HG02798 (cell line): ENCODE measurements at regions not wholly inside any gene's neighbourhood (a gene's known extent, or its start where the extent isn't known, plus 50 kb on each side); places are given as distances from the start of the nearest gene placed in this dataset.

ENCODE experiments used
- ATAC-seq: cut with Tn5 transposase; IDR thresholded peaks from one replicate; pipeline ENCODE4 v1.9.1; 2021; ENCODE audit warnings: mild to moderate bottlenecking; ENCODE audit not compliant: unreplicated experiment, poor library complexity

GRCh38 chr10:130479926-130480325 is 343.7 kb downstream of the GLRX3 start:
- ATAC-seq = no peak

DNA sequence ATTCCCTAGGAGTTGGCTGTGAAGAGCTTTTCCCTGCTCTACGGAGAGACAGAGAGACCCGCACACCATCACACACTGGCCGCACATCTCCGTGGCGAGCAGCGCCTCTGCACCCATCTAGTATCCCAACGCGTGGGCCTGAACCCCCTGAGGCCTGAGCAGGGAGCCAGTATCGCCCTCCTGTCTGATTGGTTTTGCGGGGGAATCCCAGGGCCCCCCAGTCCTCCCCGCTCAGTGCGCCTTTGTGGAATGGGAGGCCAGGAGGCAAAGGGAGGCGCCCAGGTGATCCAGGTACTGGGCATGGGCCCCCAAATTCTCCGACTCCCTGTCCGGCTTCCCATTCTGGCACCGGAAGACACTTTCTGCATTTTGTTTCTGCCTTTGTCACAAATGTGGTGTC is 344.3 kb downstream of the GLRX3 start:
- no peak for ATAC-seq

- no peak for ATAC-seq
These were observed 345.1 kb downstream of the GLRX3 start for GRCh38 chr10:130481076-130481930.

DNA sequence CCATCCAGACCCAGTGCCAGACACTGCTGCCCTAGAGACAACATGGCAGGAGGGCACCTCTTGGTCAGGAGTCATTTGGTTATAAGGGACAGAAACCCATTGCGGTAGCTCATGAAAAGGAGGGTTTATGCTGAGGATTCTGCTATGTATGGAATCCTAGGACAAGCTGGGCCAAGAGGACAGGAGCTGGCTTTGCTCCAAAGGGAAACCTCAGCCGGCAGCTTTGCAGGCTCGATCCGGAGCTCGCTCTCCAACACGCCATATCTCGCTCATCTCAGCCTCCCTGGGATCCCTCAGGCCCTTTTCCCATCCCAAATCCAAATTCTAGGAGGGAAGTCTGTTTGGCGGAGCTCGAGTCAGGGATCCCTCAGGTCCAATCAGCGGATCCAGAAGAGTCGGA is 345.7 kb downstream of the GLRX3 start:
- ATAC-seq = no peak

GRCh38 chr10:130483691-130484467 is 347.7 kb downstream of the GLRX3 start:
- ATAC-seq = no peak

DNA sequence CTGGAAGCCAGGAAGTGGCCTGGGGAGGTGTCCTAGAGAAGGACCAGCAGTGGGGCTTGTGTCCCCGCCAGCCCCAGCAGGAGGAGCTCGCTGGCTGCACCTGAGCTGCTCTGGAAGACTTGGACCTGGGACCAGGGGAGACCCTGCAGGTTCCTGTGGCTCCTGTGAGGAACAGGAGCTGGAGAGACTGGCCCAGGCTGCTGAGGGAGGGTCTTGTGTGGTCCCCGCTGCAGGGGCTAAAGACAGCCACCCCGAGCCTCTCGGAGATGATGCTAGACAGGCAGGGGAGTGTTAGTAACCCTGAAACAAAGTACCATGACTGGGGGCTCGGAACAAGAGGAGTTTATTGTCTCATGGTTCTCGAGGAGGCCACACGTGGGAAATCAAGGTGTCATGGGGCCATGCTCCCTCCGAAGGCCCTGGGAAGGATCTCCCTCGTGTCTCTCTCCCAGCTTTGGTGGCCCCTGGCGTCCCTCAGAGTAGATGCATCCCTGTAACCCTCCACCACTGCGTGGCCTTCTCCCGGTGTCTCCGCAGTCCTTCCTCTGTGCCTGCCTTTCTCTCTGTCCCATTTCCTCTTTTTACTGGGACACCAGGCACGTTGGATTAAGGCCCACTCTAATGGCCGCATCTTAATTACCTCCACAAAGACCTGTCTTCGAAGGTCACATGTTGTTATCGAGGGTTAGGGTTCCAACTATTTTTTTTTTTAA is 348.4 kb downstream of the GLRX3 start:
- ATAC-seq = no peak

DNA sequence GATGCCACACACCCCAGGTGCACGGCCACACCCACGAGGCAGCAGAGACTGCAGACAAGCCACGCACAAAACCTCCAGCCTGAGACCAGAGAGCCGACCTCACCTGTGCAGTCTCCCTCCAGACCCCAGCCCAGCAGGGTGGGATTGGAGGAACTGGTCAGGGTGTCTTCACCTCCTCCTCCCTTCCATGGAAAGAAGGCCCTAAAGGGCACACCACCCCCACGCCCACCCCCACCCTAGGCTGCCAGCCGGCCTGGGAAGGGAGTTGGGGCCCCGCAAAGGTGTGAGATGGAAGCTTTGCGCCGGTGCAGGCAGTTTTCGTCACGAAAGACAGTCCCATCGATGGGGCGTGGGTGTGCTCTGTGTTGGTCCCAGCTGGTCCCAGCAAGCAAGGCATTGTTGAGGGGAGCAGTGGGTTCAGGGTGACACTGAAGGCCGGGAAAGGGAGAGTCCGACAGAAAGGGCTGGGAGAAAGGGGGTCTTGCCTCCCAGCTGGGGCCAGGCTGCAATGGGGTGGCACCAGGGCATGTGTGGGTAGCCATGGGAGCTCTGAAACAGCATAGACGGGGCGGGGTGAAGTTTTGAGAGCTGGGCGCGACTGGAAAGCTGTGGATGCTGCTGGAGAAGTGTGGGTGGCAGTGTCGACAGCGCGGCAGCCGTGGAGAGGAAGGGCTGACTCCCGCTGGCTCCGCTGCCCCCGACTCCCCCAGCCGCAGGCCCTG is 349.2 kb downstream of the GLRX3 start:
- no peak for ATAC-seq

DNA sequence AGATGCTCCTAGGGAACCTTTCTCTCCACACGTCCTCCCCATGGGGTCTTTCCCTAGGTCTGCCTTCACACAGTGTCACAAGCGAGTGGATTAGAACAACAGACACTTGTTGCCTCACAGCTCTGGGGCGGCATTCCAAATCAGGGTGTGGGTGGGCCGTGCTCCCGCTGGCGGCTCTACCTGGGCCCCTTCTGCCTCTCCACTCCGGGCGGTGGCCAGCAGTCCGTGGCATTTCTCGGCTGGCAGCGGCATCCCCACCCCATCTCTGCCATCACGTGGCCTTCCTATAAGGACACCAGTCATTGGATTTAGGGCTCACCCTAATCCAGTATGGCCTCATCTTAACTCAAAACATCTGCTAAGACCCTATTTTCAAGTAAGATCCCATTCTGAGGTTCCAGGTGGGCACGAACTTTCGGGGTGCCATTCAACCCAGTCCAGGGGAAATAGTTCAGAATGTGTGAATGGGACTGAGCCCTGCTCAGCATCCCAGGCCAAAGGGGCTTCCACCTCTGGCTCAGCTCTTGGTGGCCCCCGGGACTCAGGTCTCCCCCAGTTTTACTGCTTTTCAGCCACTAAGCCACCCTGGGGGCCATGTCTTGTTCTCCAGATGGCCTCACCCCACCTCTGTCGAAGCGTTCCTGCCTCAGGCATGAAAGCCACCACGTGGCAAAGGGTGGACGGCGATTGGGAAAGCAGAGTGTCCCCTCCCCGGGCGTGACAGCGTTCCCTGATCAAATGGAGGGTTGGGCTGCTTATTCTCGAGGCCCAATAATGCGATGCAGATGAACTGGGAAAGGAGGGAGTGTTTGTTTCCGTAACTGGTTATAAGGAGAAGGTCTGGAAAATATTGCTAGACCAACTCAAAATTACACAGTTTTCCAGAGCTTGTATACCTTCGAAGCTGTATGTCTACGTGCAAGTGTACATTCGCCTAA is 350.0 kb downstream of the GLRX3 start:
- no peak for ATAC-seq

DNA sequence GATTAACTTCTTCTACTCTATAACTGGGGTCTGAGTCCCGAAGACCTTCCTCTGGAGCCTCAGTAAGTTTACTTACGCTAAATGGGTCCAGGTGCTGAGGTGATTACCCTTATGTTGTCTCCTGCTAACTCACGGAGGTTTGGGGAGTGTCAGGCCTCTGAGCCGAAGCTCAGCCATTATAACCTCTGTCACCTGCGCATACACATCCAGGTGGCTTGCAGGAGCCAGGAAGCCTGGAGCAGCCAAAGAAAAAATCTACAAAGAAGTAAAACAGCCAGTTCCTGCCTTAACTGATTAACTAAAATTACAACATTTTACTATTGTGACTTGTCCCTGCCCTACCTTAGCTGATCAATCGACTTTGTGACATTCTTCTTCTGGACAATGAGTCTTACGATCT is 350.7 kb downstream of the GLRX3 start:
- no peak for ATAC-seq

DNA sequence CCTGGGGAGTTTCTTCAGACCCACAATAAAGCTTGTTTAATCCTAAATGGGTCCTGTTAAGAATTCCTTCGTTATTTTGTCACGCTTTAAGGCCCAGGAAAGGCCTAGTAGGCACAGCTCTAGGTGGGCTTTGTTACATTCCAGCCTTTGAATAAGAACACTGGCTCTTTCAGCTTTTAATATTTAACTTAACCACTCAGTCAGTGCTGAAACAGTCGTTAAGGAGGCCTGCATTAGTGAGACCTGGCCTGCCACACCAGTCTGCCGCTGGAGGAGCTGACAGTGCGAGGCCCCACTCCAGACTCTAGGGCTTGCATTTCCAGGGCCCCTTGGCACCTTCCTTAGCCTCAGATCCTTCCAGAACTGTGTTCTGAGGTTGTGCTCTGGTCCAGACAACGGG is 351.4 kb downstream of the GLRX3 start:
- ATAC-seq = no peak

GRCh38 chr10:130489891-130490290 is 353.7 kb downstream of the GLRX3 start:
- ATAC-seq = no peak

DNA sequence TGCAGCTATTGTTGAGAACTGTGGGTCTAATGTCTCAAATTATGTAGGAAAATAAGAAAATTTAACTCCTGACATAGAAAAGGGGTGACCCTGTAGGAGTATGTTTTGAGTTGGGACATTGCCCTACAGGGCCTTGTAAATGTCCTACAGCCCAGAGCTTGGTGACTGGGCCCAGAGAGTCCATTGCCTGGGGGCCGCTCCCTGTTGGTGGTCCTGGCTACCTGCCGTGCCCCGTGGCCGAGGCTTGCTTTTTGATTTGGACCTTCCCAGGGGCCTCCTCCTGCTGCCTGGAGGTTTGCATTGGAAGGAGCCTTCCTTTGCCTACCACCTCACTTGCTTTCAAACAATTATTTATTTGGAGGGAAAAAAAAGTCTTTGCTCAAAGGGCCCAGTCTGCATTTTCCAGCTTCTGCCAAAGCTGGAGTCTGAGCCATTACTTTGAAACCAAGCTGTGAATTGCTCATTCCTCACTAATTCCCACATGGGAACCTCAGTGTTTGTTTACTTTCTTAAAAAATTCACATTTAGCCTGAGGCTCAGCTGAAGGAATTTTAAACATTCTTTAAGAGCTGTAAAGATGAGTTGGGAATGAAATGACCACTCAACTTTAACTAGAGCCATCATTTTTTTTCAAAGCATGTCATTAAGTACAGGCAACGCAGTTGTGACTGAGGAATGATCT is 355.0 kb downstream of the GLRX3 start:
- ATAC-seq = no peak

- no peak for ATAC-seq
These were observed 355.5 kb downstream of the GLRX3 start for GRCh38 chr10:130491693-130492050.

- ATAC-seq = no peak
These were observed 356.2 kb downstream of the GLRX3 start for GRCh38 chr10:130492266-130492934.

GRCh38 chr10:130493021-130493420 is 356.8 kb downstream of the GLRX3 start:
- no peak for ATAC-seq

DNA sequence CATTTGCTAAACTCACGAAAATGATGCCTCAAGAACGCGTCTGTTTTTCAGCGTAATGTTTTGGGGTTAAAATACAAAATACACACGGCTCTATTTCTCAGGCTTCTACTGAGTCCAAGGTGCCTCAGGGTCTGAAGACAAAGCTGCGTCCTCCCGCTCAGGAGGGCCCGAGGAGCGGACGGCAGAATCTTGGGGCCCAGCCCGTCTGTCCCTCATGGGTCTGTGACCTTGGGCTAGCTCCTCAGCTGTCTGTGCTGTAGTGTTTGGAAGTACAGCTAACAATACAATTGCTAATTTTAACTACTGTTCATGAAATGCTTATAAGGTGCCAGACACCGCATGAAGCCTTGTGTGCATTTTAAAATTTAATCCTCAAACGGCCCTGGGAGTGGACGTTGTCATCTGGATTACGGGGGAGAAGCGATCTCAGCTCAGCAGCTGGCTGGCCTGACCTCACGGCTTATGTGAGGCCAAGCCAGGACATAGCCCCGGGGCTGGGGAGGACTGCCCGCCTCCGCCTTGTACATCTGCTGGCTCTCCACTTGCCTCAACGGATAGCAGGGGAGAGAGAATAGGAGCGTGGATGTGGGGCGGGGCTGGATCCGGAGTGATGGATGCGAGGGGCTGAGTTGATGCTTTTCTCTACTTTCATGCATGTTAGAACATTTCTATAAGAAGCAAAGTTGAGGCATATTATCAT is 357.4 kb downstream of the GLRX3 start:
- ATAC-seq = no peak

DNA sequence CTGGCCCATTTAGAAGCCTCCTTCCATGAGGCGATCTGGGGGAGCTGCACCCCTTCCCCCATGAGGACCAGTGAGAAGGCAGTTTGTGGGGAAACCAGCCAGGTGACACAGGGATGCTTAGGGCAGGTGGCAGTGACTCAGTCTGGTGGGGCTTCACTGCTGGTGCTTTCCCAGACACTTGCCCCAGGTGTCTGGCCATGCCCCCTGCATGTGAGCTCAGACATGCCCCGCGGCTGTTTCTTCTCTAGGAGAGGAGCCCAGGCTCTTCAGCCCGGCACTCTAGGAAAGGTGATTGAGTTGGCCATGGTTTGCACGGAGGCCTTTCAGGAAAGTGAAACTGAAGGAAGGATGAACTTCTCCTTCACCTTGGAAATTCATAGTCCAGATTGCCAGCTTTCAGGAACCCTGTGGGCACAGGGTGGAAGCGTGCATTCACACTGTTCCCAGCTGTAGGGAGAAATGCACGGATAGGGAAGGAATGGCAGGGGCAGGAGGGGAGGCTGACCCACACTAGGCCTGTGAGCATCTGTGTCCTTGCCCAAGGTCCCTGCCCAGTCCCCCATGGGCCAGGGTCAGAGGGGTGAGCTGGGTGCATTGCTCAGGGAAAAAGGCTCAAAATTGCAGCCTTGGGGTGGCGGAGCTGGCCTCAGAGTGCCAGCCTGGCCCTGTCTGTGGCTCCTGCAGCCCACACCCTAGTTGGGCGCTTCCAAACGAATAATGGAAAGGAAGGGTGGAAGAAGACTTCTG is 359.1 kb downstream of the GLRX3 start:
- no peak for ATAC-seq
